Osteocyte (in vitro differentiated cells): ENCODE measurements at regions not wholly inside any gene's neighbourhood (a gene's known extent, or its start where the extent isn't known, plus 50 kb on each side); places are given as distances from the start of the nearest gene placed in this dataset.

Source experiments
- DNase-seq: peaks from one replicate; pipeline ENCODE4 v3.0.0; 2021; ENCODE audit warnings: mixed read lengths; ENCODE audit not compliant: unreplicated experiment; ENCODE audit errors: extremely low spot score
- H3K27ac Mint-ChIP-seq: one replicate; pipeline ENCODE4 v1.8.0; 2021; ENCODE audit warnings: mild to moderate bottlenecking, mixed read lengths; ENCODE audit not compliant: unreplicated experiment
- H3K27me3 Mint-ChIP-seq: one replicate; pipeline ENCODE4 v1.8.0; 2021; ENCODE audit warnings: mixed read lengths; ENCODE audit not compliant: unreplicated experiment
- H3K36me3 Mint-ChIP-seq: one replicate; pipeline ENCODE4 v1.8.0; 2021; ENCODE audit warnings: mixed read lengths; ENCODE audit not compliant: unreplicated experiment
- H3K4me1 Mint-ChIP-seq: one replicate; pipeline ENCODE4 v1.8.0; 2021; ENCODE audit warnings: mixed read lengths; ENCODE audit not compliant: unreplicated experiment
- H3K4me3 Mint-ChIP-seq: one replicate; pipeline ENCODE4 v1.8.0; 2021; ENCODE audit warnings: mild to moderate bottlenecking, moderate library complexity, mixed read lengths; ENCODE audit not compliant: unreplicated experiment
- H3K9me3 Mint-ChIP-seq: one replicate; pipeline ENCODE4 v1.8.0; 2021; ENCODE audit warnings: mixed read lengths; ENCODE audit not compliant: unreplicated experiment
- CTCF ChIP-seq: fragments of 200-600 bp; sonication (generic); IDR thresholded peaks from 2 replicates; pipeline ENCODE4 v1.5.0; 2021; ENCODE audit warnings: antibody characterized with exemption, mild to moderate bottlenecking, moderate library complexity

GRCh38 chr3:74722211-74722610, 107.8 kb upstream of the CNTN3 start:
- no peak overlapping the region for H3K4me3 Mint-ChIP-seq
- H3K9me3 Mint-ChIP-seq: no peaks in the 10 kb centered on the region
- no peaks in the 10 kb centered on the region for H3K27me3 Mint-ChIP-seq
- H3K4me1 Mint-ChIP-seq: no peaks in the 10 kb centered on the region
- H3K27ac Mint-ChIP-seq: no peak overlapping the region
- no peak for TF ChIP-seq CTCF
- no peak for DNase-seq
- H3K36me3 Mint-ChIP-seq: no peaks in the 10 kb centered on the region

GRCh38 chr3:74713977-74714376, 99.5 kb upstream of the CNTN3 start:
- Mint-ChIP-seq H3K4me3 (no peak overlapping the region), H3K36me3 (no peaks in the 10 kb centered on the region), H3K27me3 (no peaks in the 10 kb centered on the region), H3K4me1 (no peaks in the 10 kb centered on the region), H3K9me3 (no peaks in the 10 kb centered on the region), H3K27ac (no peak overlapping the region)
- no peak for DNase-seq
- TF ChIP-seq CTCF: no peak

DNA sequence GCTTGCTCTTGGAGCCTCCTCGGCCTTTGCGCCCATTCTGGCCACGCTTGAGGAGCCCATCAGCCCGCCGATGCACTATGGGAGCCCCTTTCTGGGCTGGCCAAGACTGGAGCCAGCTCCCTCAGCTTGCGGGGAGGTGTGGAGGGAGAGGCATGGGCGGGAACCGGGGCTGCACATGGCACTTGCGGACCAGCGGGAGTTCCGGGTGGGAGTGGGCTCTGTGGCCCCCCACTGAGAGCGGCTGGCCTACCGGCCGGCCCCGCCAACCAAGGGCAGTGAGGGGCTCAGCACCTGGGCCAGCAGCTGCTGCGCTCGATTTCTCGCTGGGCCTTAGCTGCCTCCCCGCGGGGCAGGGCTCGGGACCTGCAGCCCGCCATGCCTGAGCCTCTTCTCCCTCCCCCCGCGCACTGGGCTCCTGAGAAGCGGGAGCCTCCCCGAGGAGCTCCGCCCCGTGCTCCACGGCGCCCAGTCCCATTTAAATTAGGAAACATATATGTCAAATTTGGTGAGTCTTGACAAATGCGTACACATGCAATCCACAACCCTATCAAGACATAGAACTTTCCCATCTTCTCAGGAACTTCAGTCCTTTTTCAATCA, 97.6 kb upstream of the CNTN3 start:
- H3K36me3 Mint-ChIP-seq: no peaks in the 10 kb centered on the region
- H3K4me3 Mint-ChIP-seq: no peak overlapping the region
- no peaks in the 10 kb centered on the region for H3K4me1 Mint-ChIP-seq
- no peaks in the 10 kb centered on the region for H3K9me3 Mint-ChIP-seq
- H3K27me3 Mint-ChIP-seq: no peaks in the 10 kb centered on the region
- no peak for TF ChIP-seq CTCF
- DNase-seq: no peak
- H3K27ac Mint-ChIP-seq: no peak overlapping the region

- Mint-ChIP-seq H3K27ac (no peak overlapping the region), H3K4me3 (no peak overlapping the region), H3K27me3 (no peaks in the 10 kb centered on the region), H3K9me3 (no peaks in the 10 kb centered on the region), H3K36me3 (no peaks in the 10 kb centered on the region), H3K4me1 (no peaks in the 10 kb centered on the region)
- DNase-seq: no peak
- TF ChIP-seq CTCF: no peak
Measured at GRCh38 chr3:74709951-74710350, 95.5 kb upstream of the CNTN3 start.

- no peaks in the 10 kb centered on the region for H3K4me1 Mint-ChIP-seq
- no peaks in the 10 kb centered on the region for H3K9me3 Mint-ChIP-seq
- no peak for TF ChIP-seq CTCF
- H3K4me3 Mint-ChIP-seq: no peak overlapping the region
- H3K27ac Mint-ChIP-seq: no peak overlapping the region
- H3K27me3 Mint-ChIP-seq: no peaks in the 10 kb centered on the region
- no peaks in the 10 kb centered on the region for H3K36me3 Mint-ChIP-seq
- DNase-seq: no peak
Measured at GRCh38 chr3:74693696-74694393, 79.4 kb upstream of the CNTN3 start.
